ENCODE measurements at regions not wholly inside any gene's neighbourhood (a gene's known extent, or its start where the extent isn't known, plus 50 kb on each side); places are given as distances from the start of the nearest gene placed in this dataset.

- intact Hi-C loops (cut with micrococcal nuclease) = no loop called here
- no peaks in the 10 kb centered on the region for H3K4me1 ChIP-seq (ENCODE audit: control insufficient read depth in 2 of 2, insufficient read depth in 2 of 2, low read length in 2 of 2)
- no peak overlapping the region for H3K27ac Mint-ChIP-seq
- H2AFZ ChIP-seq (ENCODE audit: insufficient read depth, low read depth, low read length, poor library complexity, severe bottlenecking) = no peak overlapping the region
- H3K27me3 ChIP-seq (replicated peaks in 1 of 4; ENCODE audit: control extremely low read depth in 1 of 4, control insufficient read depth in 3 of 4, insufficient read depth in 4 of 4, low read length in 3 of 4) = no peaks in the 10 kb centered on the region
- no peaks in the 10 kb centered on the region for H3K4me1 Mint-ChIP-seq
- H4K20me1 ChIP-seq (ENCODE audit: control insufficient read depth, insufficient read depth, low read length, poor library complexity, severe bottlenecking) = no peaks in the 10 kb centered on the region
- TF ChIP-seq, protein P1, sequence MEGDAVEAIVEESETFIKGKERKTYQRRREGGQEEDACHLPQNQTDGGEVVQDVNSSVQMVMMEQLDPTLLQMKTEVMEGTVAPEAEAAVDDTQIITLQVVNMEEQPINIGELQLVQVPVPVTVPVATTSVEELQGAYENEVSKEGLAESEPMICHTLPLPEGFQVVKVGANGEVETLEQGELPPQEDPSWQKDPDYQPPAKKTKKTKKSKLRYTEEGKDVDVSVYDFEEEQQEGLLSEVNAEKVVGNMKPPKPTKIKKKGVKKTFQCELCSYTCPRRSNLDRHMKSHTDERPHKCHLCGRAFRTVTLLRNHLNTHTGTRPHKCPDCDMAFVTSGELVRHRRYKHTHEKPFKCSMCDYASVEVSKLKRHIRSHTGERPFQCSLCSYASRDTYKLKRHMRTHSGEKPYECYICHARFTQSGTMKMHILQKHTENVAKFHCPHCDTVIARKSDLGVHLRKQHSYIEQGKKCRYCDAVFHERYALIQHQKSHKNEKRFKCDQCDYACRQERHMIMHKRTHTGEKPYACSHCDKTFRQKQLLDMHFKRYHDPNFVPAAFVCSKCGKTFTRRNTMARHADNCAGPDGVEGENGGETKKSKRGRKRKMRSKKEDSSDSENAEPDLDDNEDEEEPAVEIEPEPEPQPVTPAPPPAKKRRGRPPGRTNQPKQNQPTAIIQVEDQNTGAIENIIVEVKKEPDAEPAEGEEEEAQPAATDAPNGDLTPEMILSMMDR (IDR thresholded peaks at IDR 0.05) = no peak
- TF ChIP-seq EZH2 (IDR thresholded peaks at IDR 0.05; ENCODE audit: borderline replicate concordance, insufficient read depth, low read depth, low read length, poor library complexity, severe bottlenecking) = no peak
- H3K4me2 ChIP-seq (replicated peaks; ENCODE audit: low read depth, low read length, poor library complexity, severe bottlenecking) = no peak overlapping the region
- no peak for DNase-seq
- no peak for ATAC-seq (ENCODE audit: low read depth)
- ChIA-PET POLR2A (no interaction called here), CTCF (no interaction called here)
- H3K36me3 ChIP-seq (replicated peaks in 1 of 2; ENCODE audit: control extremely low read depth in 1 of 2, control insufficient read depth in 1 of 2, extremely low read depth in 1 of 2, insufficient read depth in 2 of 2, low read length in 1 of 2) = no peaks in the 10 kb centered on the region
- WGBS (ENCODE audit: insufficient coverage) = 50% methylated on average over 1 of the region's 1 CpG
- no peak overlapping the region for H3K4me3 ChIP-seq (ENCODE audit: control extremely low read depth in 1 of 5, extremely low read depth in 1 of 5, insufficient read depth in 1 of 5, low read depth in 2 of 5, low read length in 4 of 5)
- no peaks in the 10 kb centered on the region for H3K9me3 ChIP-seq (ENCODE audit: control extremely low read depth in 1 of 3, control insufficient read depth in 2 of 3, insufficient read depth in 1 of 3, low read length in 2 of 3)
- no peaks in the 10 kb centered on the region for H3K27me3 Mint-ChIP-seq
- no peak overlapping the region for H3K9ac ChIP-seq (ENCODE audit: low read length)
- no peak overlapping the region for H3K27ac ChIP-seq (ENCODE audit: low read length in 2 of 2)
- H3K79me2 ChIP-seq (ENCODE audit: control insufficient read depth, insufficient read depth, low read length) = no peaks in the 10 kb centered on the region
- H3K4me3 Mint-ChIP-seq = no peak overlapping the region
- H3K9me3 Mint-ChIP-seq (ENCODE audit: insufficient read depth) = no peaks in the 10 kb centered on the region
Observed at GRCh38 chr4:111108153-111108552, 485.3 kb upstream of the PITX2 start.

- Mint-ChIP-seq H3K4me1 (no peaks in the 10 kb centered on the region), H3K27me3 (no peaks in the 10 kb centered on the region), H3K9me3 (ENCODE audit: insufficient read depth) (peaks cover 2% of the 10 kb centered on the region), H3K27ac (no peak overlapping the region), H3K4me3 (no peak overlapping the region)
- Histone ChIP-seq H4K20me1 (ENCODE audit: control insufficient read depth, insufficient read depth, low read length, poor library complexity, severe bottlenecking) (no peaks in the 10 kb centered on the region), H3K4me2 (replicated peaks; ENCODE audit: low read depth, low read length, poor library complexity, severe bottlenecking) (no peak overlapping the region), H3K4me3 (ENCODE audit: control extremely low read depth in 1 of 5, extremely low read depth in 1 of 5, insufficient read depth in 1 of 5, low read depth in 2 of 5, low read length in 4 of 5) (no peak overlapping the region), H3K36me3 (replicated peaks in 1 of 2; ENCODE audit: control extremely low read depth in 1 of 2, control insufficient read depth in 1 of 2, extremely low read depth in 1 of 2, insufficient read depth in 2 of 2, low read length in 1 of 2) (no peaks in the 10 kb centered on the region), H3K9ac (ENCODE audit: low read length) (no peak overlapping the region), H3K9me3 (ENCODE audit: control extremely low read depth in 1 of 3, control insufficient read depth in 2 of 3, insufficient read depth in 1 of 3, low read length in 2 of 3) (no peaks in the 10 kb centered on the region), H2AFZ (ENCODE audit: insufficient read depth, low read depth, low read length, poor library complexity, severe bottlenecking) (no peak overlapping the region), H3K79me2 (ENCODE audit: control insufficient read depth, insufficient read depth, low read length) (no peaks in the 10 kb centered on the region), H3K27ac (ENCODE audit: low read length in 2 of 2) (no peak overlapping the region), H3K4me1 (ENCODE audit: control insufficient read depth in 2 of 2, insufficient read depth in 2 of 2, low read length in 2 of 2) (no peaks in the 10 kb centered on the region), H3K27me3 (replicated peaks in 1 of 4; ENCODE audit: control extremely low read depth in 1 of 4, control insufficient read depth in 3 of 4, insufficient read depth in 4 of 4, low read length in 3 of 4) (no peaks in the 10 kb centered on the region)
- ATAC-seq (ENCODE audit: low read depth) = no peak
- WGBS (ENCODE audit: insufficient coverage) = no CpG with 5 or more reads among the region's 3 CpGs
- TF ChIP-seq EZH2 (IDR thresholded peaks at IDR 0.05; ENCODE audit: borderline replicate concordance, insufficient read depth, low read depth, low read length, poor library complexity, severe bottlenecking) = no peak
- TF ChIP-seq, protein P1 (IDR thresholded peaks at IDR 0.05) = no peak
- DNase-seq = no peak
- POLR2A ChIA-PET = no interaction called here
- intact Hi-C loops (cut with micrococcal nuclease) = no loop called here
- CTCF ChIA-PET = no interaction called here
Observed at GRCh38 chr4:111113591-111113990, 490.7 kb upstream of the PITX2 start.

Measured in B cell (primary cell).